ENCODE measurements at regions not wholly inside any gene's neighbourhood (a gene's known extent, or its start where the extent isn't known, plus 50 kb on each side); places are given as distances from the start of the nearest gene placed in this dataset.
"Not testable (repeated sequence)": the region's sequence is repeated elsewhere in the genome, so short reads cannot be mapped to it uniquely, and the experiment has no call there.

DNA sequence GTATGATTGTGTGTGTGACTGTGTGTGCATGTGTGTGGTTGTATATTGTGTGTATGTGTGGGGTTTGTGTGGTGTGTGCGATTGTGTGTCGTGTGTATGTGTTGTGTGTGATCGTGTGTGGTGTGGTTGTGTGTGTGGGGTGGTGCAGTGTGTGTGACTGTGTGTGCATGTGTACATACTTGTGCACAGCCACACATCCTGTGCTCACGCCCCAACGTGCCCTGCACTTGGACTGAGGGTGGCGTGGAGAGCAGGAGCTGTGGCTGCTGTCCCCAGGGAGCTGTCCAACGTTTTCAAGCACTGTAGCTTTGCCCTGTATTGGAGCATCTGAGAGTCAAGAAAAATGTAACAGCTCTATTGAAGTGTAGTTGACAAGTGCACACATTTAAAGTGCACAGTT is 243.2 kb upstream of the HDAC4 start:
- DNase-seq (ENCODE audit: low read depth): peak; percentile 43
- no peak overlapping the region for H3K4me3 ChIP-seq (ENCODE audit: low read length)
- TF ChIP-seq, protein P1, sequence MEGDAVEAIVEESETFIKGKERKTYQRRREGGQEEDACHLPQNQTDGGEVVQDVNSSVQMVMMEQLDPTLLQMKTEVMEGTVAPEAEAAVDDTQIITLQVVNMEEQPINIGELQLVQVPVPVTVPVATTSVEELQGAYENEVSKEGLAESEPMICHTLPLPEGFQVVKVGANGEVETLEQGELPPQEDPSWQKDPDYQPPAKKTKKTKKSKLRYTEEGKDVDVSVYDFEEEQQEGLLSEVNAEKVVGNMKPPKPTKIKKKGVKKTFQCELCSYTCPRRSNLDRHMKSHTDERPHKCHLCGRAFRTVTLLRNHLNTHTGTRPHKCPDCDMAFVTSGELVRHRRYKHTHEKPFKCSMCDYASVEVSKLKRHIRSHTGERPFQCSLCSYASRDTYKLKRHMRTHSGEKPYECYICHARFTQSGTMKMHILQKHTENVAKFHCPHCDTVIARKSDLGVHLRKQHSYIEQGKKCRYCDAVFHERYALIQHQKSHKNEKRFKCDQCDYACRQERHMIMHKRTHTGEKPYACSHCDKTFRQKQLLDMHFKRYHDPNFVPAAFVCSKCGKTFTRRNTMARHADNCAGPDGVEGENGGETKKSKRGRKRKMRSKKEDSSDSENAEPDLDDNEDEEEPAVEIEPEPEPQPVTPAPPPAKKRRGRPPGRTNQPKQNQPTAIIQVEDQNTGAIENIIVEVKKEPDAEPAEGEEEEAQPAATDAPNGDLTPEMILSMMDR (conservative IDR thresholded peaks at IDR 0.05; ENCODE audit: low read length): no peak

DNA sequence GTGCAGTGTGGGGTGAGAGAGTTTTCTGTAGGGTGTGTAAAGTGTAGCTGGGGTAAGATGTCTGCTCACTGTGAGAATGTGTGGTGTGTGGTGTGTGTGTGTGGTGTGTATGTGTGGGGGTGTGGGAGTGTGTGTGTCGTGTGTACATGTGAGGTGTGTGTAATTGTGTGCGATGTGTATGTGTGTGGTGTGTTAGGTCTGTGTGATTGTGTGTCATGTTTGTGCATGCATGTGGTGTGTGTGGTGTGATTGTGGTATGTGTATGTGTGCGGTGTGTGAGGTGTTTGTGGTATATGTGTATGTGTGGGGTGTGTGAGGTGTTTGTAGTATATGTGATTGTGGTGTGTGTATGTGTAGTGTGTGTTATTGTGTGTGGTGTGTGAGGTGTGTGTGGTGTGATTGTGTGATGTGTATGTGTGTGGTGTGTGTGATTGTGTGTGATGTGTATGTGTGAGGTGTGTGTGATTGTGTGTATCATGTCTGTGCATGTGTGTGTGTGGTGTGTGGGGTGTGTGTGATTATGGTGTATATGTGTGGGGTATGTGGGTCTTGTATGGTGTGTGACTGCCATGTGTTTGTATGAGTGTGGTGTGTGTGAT is 241.7 kb upstream of the HDAC4 start:
- no peak for DNase-seq (ENCODE audit: low read depth)
- TF ChIP-seq, protein P1 (conservative IDR thresholded peaks at IDR 0.05; ENCODE audit: low read length): no peak
- no peak overlapping the region for H3K4me3 ChIP-seq (ENCODE audit: low read length)

DNA sequence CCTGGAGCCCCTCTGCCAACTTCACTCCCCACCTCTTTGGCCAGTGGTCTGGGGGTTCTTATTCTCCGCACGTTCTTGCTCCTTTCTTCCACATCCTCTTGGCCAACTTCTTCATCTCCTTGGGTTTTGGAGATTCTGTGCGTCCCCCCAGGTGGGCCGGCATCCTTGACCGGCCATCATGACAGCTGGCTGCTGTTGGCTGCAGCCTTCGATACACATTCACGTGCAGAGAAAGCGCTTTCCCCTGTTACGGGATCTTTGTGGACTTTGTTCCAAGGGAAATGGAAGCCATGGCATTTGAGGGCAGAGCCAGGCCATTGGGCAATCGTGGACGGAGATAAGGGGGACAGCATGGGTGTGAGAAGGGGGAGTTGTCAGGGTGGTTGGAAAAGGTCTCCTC is 241.1 kb upstream of the HDAC4 start:
- H3K4me3 ChIP-seq (ENCODE audit: low read length); DNase-seq (ENCODE audit: low read depth): not testable (repeated sequence)

DNA sequence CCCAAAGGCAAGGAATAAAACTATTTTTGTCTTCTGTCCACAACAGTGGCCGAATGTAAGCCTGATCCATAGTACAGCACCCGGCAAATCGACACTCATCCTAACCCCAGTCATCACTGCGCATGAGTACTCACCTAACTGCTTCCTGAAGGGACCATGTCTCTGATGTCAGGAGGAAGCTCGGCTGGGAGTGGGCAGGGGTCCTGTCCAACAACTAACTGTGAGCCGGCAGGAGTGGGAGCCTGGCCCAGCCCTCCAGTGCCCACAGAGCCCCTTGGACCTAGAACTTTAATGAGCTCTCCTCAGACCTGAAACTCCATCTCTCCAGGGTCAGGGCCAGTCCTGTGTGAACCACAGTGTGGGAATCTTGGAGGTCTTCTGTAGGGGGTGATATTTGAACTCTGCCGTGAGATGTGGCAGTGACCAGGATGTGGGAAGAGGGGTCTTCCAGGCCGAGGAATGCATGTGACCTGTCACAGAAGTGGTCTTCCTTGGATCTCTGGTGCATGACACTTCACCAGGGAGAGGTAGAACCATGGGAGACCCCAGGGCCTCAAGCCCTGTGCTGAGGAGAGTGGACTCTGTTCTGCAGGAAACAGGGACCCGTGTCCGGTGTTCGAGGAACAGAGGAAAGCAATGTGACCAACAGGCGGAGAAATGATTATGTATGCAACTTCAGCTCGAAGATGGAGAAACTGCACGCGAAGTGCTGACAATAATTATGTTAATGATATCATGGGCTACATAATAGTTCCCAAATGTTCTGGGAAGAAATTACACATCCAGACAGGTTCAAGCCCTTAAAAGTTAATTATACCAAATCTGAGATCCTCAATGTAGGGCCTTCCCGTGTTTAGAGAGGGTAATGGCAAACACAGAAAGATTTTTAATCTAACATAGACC is 240.1 kb upstream of the HDAC4 start:
- TF ChIP-seq, protein P1 (conservative IDR thresholded peaks at IDR 0.05; ENCODE audit: low read length): no peak
- DNase-seq (ENCODE audit: low read depth): no peak
- H3K4me3 ChIP-seq (ENCODE audit: low read length): no peak overlapping the region

DNA sequence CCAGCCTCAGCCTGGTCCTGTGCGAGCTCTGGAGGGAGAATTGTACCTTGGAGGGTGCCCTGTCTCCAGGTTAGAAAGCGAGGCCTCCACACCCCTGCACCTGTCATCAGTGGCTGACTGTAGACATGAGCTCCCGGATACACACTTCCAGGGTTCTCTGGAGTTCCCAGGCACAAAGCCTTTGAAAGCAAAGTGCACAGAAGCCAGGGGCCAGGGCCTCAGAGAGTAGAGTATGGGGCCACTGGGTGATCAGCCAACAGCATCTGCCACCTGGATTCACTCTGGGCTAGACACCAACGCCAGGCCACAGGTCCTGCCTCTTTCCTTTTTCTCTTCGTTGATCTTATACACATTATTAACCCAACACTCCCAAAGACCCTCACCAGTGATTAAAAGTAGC is 239.4 kb upstream of the HDAC4 start:
- DNase-seq (ENCODE audit: low read depth): no peak
- H3K4me3 ChIP-seq (ENCODE audit: low read length): no peak overlapping the region
- TF ChIP-seq, protein P1 (conservative IDR thresholded peaks at IDR 0.05; ENCODE audit: low read length): no peak

DNA sequence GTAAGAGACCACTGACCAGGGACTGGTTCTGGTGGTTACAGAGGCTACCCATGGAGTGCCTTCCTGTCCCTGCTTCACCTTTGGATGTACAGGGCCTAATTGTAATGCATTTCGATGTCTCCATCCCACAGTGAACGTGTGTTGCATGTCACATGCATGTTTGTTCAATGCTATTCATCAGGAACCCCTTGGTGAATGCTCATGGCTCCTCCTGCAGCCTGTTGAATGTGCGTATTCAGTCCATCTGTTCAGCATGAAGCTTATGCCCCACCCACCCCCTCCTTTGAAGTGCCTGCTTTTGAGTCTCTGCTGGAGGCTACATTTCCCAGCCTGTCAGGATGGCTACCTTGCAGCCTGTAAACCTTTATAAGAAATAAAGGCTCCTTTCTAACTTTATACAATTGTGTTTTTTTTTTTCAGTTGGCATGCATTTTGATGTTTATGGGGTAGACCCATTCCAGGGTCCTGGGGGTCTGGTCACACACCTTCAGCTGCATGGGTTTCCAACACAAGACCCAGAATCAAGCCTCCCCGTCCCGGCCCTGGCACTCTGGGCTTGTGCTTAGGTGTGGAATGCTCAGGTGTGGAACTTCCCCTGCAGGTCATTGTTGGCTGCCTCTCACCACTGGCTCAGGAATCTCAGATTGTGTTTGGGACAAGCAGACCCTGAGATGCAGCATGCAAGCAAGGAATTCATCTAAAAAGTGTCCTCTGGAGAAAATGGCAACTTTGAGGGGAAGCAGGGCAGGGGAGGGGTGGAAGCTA is 238.8 kb upstream of the HDAC4 start:
- DNase-seq (ENCODE audit: low read depth): no peak
- TF ChIP-seq, protein P1 (conservative IDR thresholded peaks at IDR 0.05; ENCODE audit: low read length): no peak
- H3K4me3 ChIP-seq (ENCODE audit: low read length): no peak overlapping the region

DNA sequence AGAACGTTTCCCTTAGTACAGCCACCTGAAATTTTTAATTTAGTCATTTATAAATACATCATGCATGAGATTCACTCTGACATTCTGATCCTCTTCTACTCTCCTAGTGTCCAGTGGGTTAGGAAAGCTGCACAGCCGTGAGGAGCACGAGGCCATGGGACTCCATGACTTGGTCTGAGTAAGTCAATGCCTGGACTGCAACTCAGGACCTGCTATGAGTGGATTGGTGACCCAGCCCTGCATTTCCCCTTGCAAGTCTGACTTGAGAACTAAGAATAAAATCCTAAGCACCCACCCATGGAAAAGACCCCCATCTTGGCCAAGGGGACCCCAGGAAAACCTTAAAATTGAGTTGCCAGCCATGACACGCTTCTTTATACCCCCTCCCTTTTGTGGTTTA is 237.6 kb upstream of the HDAC4 start:
- TF ChIP-seq, protein P1 (conservative IDR thresholded peaks at IDR 0.05; ENCODE audit: low read length): no peak
- H3K4me3 ChIP-seq (ENCODE audit: low read length): no peak overlapping the region
- DNase-seq (ENCODE audit: low read depth): no peak
